ENCODE measurements at regions not wholly inside any gene's neighbourhood (a gene's known extent, or its start where the extent isn't known, plus 50 kb on each side); places are given as distances from the start of the nearest gene placed in this dataset.

GRCh38 chr5:159459951-159460538 is 129.8 kb upstream of the IL12B start:
- TF ChIP-seq EZH2 (IDR thresholded peaks at IDR 0.05; ENCODE audit: insufficient read depth, poor library complexity, severe bottlenecking) = no peak
- TF ChIP-seq EZH2phosphoT487 (IDR thresholded peaks at IDR 0.05; ENCODE audit: insufficient read depth, low read depth) = no peak

Data from GM23248 (cell line).